HepG2 (cell line): ENCODE measurements at regions not wholly inside any gene's neighbourhood (a gene's known extent, or its start where the extent isn't known, plus 50 kb on each side); places are given as distances from the start of the nearest gene placed in this dataset.

Source experiments
- ATAC-seq: fragments of 200-7000 bp; cut with Tn5 transposase; 3 replicates; pipeline ENCODE4 v1.9.1; 2020; ENCODE audit warnings: mild to moderate bottlenecking, moderate library complexity
- BruUV-seq: library from RNA; stranded (reverse); fragments of 400-500 nt; replicated peaks from 2 replicates; lab custom pipeline; 2021; lab: Mats Ljungman, UMichigan
- CTCF ChIA-PET: fragments of 300-600 bp; formaldehyde crosslinking; extraction: SDS; loops from one replicate; lab custom pipeline; 2021; ENCODE audit warnings: low total read pairs, inconsistent platforms, low intra/inter-chr PET ratio; lab: Yijun Ruan, JAX
- POLR2A ChIA-PET: fragments of 350-600 bp; sonication (Branson Sonifier 250); formaldehyde crosslinking; loops from one replicate; lab custom pipeline; 2020; ENCODE audit warnings: antibody characterized with exemption, inconsistent platforms; lab: Yijun Ruan, JAX
- DNase-seq: peaks from one replicate; pipeline ENCODE4 v3.0.0-alpha.2; 2015; ENCODE audit warnings: low spot score
- FAIRE-seq: peaks from 3 replicates; lab custom pipeline; 2011; peaks lifted over from hg19 to GRCh38; lab: Jason Lieb, UNC
- H2AFZ ChIP-seq: one replicate; pipeline ENCODE4 v1.6.1; 2011; ENCODE audit warnings: low read length, inconsistent platforms
- H3K27ac ChIP-seq: fragments of 300-600 bp; 3 replicates; pipeline ENCODE4 v1.8.0; 2011; ENCODE audit warnings: mixed run types, mild to moderate bottlenecking, mixed read lengths, low read length, inconsistent platforms; ENCODE audit not compliant: insufficient read depth; ENCODE audit errors: extremely low read length
- H3K27me3 ChIP-seq, 2 experiments: fragments of 200-600 bp in 1 of 2; 2 replicates in 1 of 2; 3 replicates in 1 of 2; pipeline versions ENCODE4 v1.6.0 to v1.8.0; 2011; ENCODE audit warnings: low read length in 2 of 2, mild to moderate bottlenecking in 2 of 2, moderate library complexity in 2 of 2, inconsistent platforms in 1 of 2; ENCODE audit not compliant: insufficient read depth in 2 of 2, control insufficient read depth in 1 of 2
- H3K36me3 ChIP-seq, 2 experiments: fragments of 200-600 bp in 1 of 2; replicated peaks in 1 of 2; 2 replicates in 1 of 2; 3 replicates in 1 of 2; pipeline versions ENCODE4 v1.5.1 to v1.8.0; 2011; ENCODE audit warnings: low read length in 2 of 2, inconsistent platforms in 1 of 2; ENCODE audit not compliant: insufficient read depth in 2 of 2, control insufficient read depth in 1 of 2
- H3K4me1 ChIP-seq: 2 replicates; pipeline ENCODE4 v1.5.1; 2012; ENCODE audit warnings: low read length, inconsistent platforms; ENCODE audit not compliant: insufficient read depth
- H3K4me2 ChIP-seq: 2 replicates; pipeline ENCODE4 v1.6.0; 2011; ENCODE audit warnings: low read depth, low read length, inconsistent platforms
- H3K4me3 ChIP-seq, 3 experiments: fragments of 200-600 bp in 1 of 3; sonication (generic), shearing (Covaris generic) in 1 of 3; replicated peaks in 1 of 3; 2 replicates each; pipeline ENCODE4 v1.5.1; 2011 to 2016; ENCODE audit warnings: low read length in 3 of 3, inconsistent platforms in 2 of 3, low read depth in 2 of 3, mild to moderate bottlenecking in 2 of 3, control low read depth in 1 of 3, mixed read lengths in 1 of 3; ENCODE audit not compliant: insufficient read depth in 1 of 3
- H3K79me2 ChIP-seq: one replicate; pipeline ENCODE4 v1.6.1; 2011; ENCODE audit warnings: low read length, inconsistent platforms; ENCODE audit not compliant: insufficient read depth
- H3K9ac ChIP-seq: 2 replicates; pipeline ENCODE4 v1.6.0; 2011; ENCODE audit warnings: mild to moderate bottlenecking, low read depth, low read length, inconsistent platforms; ENCODE audit not compliant: insufficient read depth
- H3K9me3 ChIP-seq: 2 replicates; pipeline ENCODE4 v1.5.1; 2012; ENCODE audit warnings: mild to moderate bottlenecking, low read length
- H4K20me1 ChIP-seq: 2 replicates; pipeline ENCODE4 v1.6.0; 2011; ENCODE audit warnings: inconsistent platforms, mild to moderate bottlenecking, low read length, moderate library complexity; ENCODE audit not compliant: insufficient read depth
- E2F1 ChIP-seq: sonication (generic); formaldehyde crosslinking; IDR thresholded peaks from 2 replicates; pipeline ENCODE4 v1.5.0; 2020; ENCODE audit warnings: missing genetic modification reagents
- MAFF ChIP-seq: IDR thresholded peaks from 2 replicates; pipeline ENCODE4 v1.6.1; 2011; ENCODE audit warnings: low read depth, low read length, improper control_type of control experiment
- MTERF4 ChIP-seq: sonication (generic); formaldehyde crosslinking; IDR thresholded peaks from 2 replicates; pipeline ENCODE4 v1.8.0; 2023; ENCODE audit warnings: mild to moderate bottlenecking, missing genetic modification reagents
- STAT5B ChIP-seq: sonication (generic); formaldehyde crosslinking; IDR thresholded peaks from 2 replicates; pipeline ENCODE4 v1.4.0; 2020; ENCODE audit warnings: missing genetic modification reagents
- THAP11 ChIP-seq: IDR thresholded peaks from 2 replicates; pipeline ENCODE4 v1.6.1; 2016; ENCODE audit warnings: missing biosample characterization, missing genetic modification reagents
- ZIK1 ChIP-seq: sonication (generic); formaldehyde crosslinking; IDR thresholded peaks from 2 replicates; pipeline ENCODE4 v1.5.0; 2020; ENCODE audit warnings: mild to moderate bottlenecking, low read depth, missing genetic modification reagents, borderline replicate concordance
- ZNF180 ChIP-seq: sonication (generic); formaldehyde crosslinking; IDR thresholded peaks from 2 replicates; pipeline ENCODE4 v1.4.0; 2020; ENCODE audit warnings: low read depth, missing genetic modification reagents, borderline replicate concordance
- whole genome bisulfite sequencing: methylation state at CpG from one replicate; pipeline ENCODE4 v1.1.6; 2017; ENCODE audit warnings: low lambda C conversion rate; 5-methylcytosine and 5-hydroxymethylcytosine counted together
- in situ Hi-C: cut with HindIII; loops from 2 replicates; pipeline ENCODE4 v1.10.0; 2017; ENCODE audit warnings: low pct_unique_long_range_greater_than_20kb; ENCODE audit not compliant: extremely low pct_ligation_motif_present
- intact Hi-C: fragments of 100-400 bp; cut with micrococcal nuclease; formaldehyde crosslinking; loops from one replicate; pipeline ENCODE4 v1.10.0; 2022; ENCODE audit not compliant: unreplicated experiment

- no peaks in the 10 kb centered on the region for H3K9me3 ChIP-seq
- H3K9ac ChIP-seq: no peak overlapping the region
- POLR2A ChIA-PET: no interaction called here
- intact Hi-C loops (loop anchor here (2.0 to 5.0 kb wide), 2 partner anchors 273 to 1286 kb away; no protein-coding TSS in a partner anchor), in situ Hi-C loops (no loop called here)
- no peak overlapping the region for H2AFZ ChIP-seq
- H3K79me2 ChIP-seq: no peaks in the 10 kb centered on the region
- H3K4me3 ChIP-seq: no peak overlapping the region
- CTCF ChIA-PET: no interaction called here
- H3K4me1 ChIP-seq: peaks cover 22% of the 10 kb centered on the region
- TF ChIP-seq ZNF180: no peak
- TF ChIP-seq MAFF: no peak
- no peak for TF ChIP-seq THAP11 (CRISPR knock-in tag)
- TF ChIP-seq ZIK1 (CRISPR knock-in tag): no peak
- no peak for TF ChIP-seq MTERF4 (CRISPR knock-in tag)
- TF ChIP-seq E2F1 (CRISPR knock-in tag): no peak
- no peak for TF ChIP-seq STAT5B (CRISPR knock-in tag)
- H4K20me1 ChIP-seq: no peaks in the 10 kb centered on the region
- BruUV-seq: no TSS peak
- H3K36me3 ChIP-seq: peaks cover 0 to 1% of the 10 kb centered on the region in 2 experiments; a peak in 1 of 5 replicates
- WGBS: 85% methylated on average over 11 of the region's 11 CpGs
- H3K27me3 ChIP-seq: no peaks in the 10 kb centered on the region
- H3K4me2 ChIP-seq: no peak overlapping the region
- H3K27ac ChIP-seq: no peak overlapping the region
- DNase-seq: no peak
- no peak for ATAC-seq
- no peak for FAIRE-seq
Measured at GRCh38 chr14:100381395-100382105, 58.4 kb downstream of the SLC25A47 start.
